Pancreas (tissue), 10 donors: ENCODE measurements at regions not wholly inside any gene's neighbourhood (a gene's known extent, or its start where the extent isn't known, plus 50 kb on each side); places are given as distances from the start of the nearest gene placed in this dataset.

Experiments
- ATAC-seq, 4 donors: fragments of 200-7000 bp; cut with Tn5 transposase; one replicate each; pipeline versions ENCODE4 v1.8.0 to v1.9.1; 2020; ENCODE audit warnings: mild to moderate bottlenecking in 4 of 4, moderate library complexity in 4 of 4
- DNase-seq, 6 donors: peaks; one replicate each; pipeline ENCODE4 v3.0.0-alpha.2; 2020
- FAIRE-seq: peaks from 2 replicates; lab custom pipeline; 2012; peaks lifted over from hg19 to GRCh38; lab: Jason Lieb, UNC
- H3K27ac ChIP-seq, 4 donors: fragments of 200-600 bp; sonication (generic); 1 replicate in 3 of 4; 2 replicates in 1 of 4; pipeline versions ENCODE4 v1.5.0 to v1.8.0; 2020
- H3K27me3 ChIP-seq, 4 donors: fragments of 200-600 bp; one replicate each; pipeline ENCODE4 v1.8.0; 2021
- H3K36me3 ChIP-seq, 3 donors: fragments of 200-600 bp; sonication (generic) in 1 of 3; one replicate each; pipeline versions ENCODE4 v1.5.0 to v1.8.0; 2020 to 2021
- H3K4me1 ChIP-seq, 3 donors: fragments of 200-600 bp; one replicate each; pipeline ENCODE4 v1.8.0; 2021
- H3K4me3 ChIP-seq, 4 donors: fragments of 200-600 bp; sonication (generic) in 2 of 4; one replicate each; pipeline versions ENCODE4 v1.5.0 to v1.8.0; 2020 to 2021
- H3K9me3 ChIP-seq, 4 donors: fragments of 200-600 bp; one replicate each; pipeline ENCODE4 v1.8.0; 2021
- WGBS, 2 donors: extraction: QIAGEN DNeasy Blood & Tissue Kit; methylation state at CpG; one replicate each; pipeline ENCODE4 v1.1.7; 2013; 5-methylcytosine and 5-hydroxymethylcytosine counted together
- intact Hi-C, 3 donors: fragments of 100-400 bp; cut with DNase I; formaldehyde crosslinking; loops; one replicate each; pipeline versions ENCODE4 v1.11.1 to v1.14.2; 2022
- TF ChIP-seq, protein P1 (sequence below), 4 donors: fragments of 200-600 bp; sonication (generic) in 3 of 4; IDR thresholded peaks; one replicate each; pipeline versions ENCODE4 v1.5.0 to v1.8.0; 2021; ENCODE audit warnings: antibody characterized with exemption in 4 of 4
- donor health status: healthy with polysubstance abuse.
- donor health status: DM: no; HTN: no; CAD: no; lungs with moderate emphysema.
- donor health status: DM: no; HTN: no; CAD: no.
- donor health status: control.
- donor health status: control.
- donor health status: Bipolar disorder and iron deficiency.
- donor health status: DM: yes; HTN: yes; CAD: no.
- donor health status: DM: no; HTN: no; CAD: no.
- donor health status: DM: no; HTN: no; CAD: no.
- donor health status: DM: yes; HTN: yes; CAD: no.

DNA sequence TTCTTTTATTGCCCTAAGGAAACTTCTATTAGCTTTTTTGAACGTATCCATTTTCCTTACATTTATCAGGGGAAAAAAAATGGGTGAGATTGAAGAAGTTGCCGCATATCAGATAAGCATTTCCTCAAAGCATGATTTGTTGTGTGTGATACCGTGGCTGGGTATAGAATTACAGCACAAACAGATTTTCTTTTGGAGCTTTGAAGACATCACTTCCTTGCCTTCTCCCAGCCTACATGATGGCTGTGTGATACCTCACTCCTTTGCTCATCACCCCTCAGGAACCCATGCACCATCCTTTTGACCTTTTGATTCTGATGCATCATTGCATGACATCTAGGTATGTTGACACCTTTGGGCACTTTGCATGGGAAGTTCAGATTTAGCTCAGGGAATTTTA, 1155.3 kb downstream of the BRD1 start:
- 64 to 76% methylated on average over 3 of the region's 3 CpGs for WGBS, 2 donors
- TF ChIP-seq, protein P1, sequence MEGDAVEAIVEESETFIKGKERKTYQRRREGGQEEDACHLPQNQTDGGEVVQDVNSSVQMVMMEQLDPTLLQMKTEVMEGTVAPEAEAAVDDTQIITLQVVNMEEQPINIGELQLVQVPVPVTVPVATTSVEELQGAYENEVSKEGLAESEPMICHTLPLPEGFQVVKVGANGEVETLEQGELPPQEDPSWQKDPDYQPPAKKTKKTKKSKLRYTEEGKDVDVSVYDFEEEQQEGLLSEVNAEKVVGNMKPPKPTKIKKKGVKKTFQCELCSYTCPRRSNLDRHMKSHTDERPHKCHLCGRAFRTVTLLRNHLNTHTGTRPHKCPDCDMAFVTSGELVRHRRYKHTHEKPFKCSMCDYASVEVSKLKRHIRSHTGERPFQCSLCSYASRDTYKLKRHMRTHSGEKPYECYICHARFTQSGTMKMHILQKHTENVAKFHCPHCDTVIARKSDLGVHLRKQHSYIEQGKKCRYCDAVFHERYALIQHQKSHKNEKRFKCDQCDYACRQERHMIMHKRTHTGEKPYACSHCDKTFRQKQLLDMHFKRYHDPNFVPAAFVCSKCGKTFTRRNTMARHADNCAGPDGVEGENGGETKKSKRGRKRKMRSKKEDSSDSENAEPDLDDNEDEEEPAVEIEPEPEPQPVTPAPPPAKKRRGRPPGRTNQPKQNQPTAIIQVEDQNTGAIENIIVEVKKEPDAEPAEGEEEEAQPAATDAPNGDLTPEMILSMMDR (IDR thresholded peaks at IDR 0.05): no peak
- no peak for FAIRE-seq

GRCh38 chr22:48670731-48671130, 1156.9 kb downstream of the BRD1 start:
- no peak overlapping the region for H3K27ac ChIP-seq
- 48 to 59% methylated on average over 5 of the region's 5 CpGs for WGBS, 2 donors
- DNase-seq (no peak), ATAC-seq (no peak), FAIRE-seq (no peak)
- H3K27me3 ChIP-seq: no peaks in the 10 kb centered on the region
- intact Hi-C loops: no loop called here
- no peaks in the 10 kb centered on the region for H3K36me3 ChIP-seq
- no peaks in the 10 kb centered on the region for H3K4me1 ChIP-seq
- no peak overlapping the region for H3K4me3 ChIP-seq
- TF ChIP-seq, protein P1 (IDR thresholded peaks at IDR 0.05): no peak
- no peaks in the 10 kb centered on the region for H3K9me3 ChIP-seq

More for the DNA sequence above, 1155.3 kb downstream of the BRD1 start:
- H3K4me3 ChIP-seq: no peak overlapping the region
- H3K27me3 ChIP-seq: no peaks in the 10 kb centered on the region
- intact Hi-C loops: no loop called here
- H3K36me3 ChIP-seq: no peaks in the 10 kb centered on the region
- no peaks in the 10 kb centered on the region for H3K9me3 ChIP-seq
- no peak for DNase-seq
- ATAC-seq: no peak
- no peaks in the 10 kb centered on the region for H3K4me1 ChIP-seq
- H3K27ac ChIP-seq: no peak overlapping the region

- H3K36me3 ChIP-seq: no peaks in the 10 kb centered on the region
- intact Hi-C loops: no loop called here
- H3K4me3 ChIP-seq: no peak overlapping the region
- H3K4me1 ChIP-seq: no peaks in the 10 kb centered on the region
- ATAC-seq (no peak), FAIRE-seq (no peak), DNase-seq (peak in 2 of 6 donors; percentile 6 to 15)
- TF ChIP-seq, protein P1 (IDR thresholded peaks at IDR 0.05): no peak
- 71 to 83% methylated on average over 23 of the region's 23 CpGs for WGBS, 2 donors
- H3K27ac ChIP-seq: no peak overlapping the region
- no peaks in the 10 kb centered on the region for H3K27me3 ChIP-seq
- H3K9me3 ChIP-seq: no peaks in the 10 kb centered on the region
Measured at GRCh38 chr22:48669986-48670716, 1157.5 kb downstream of the BRD1 start.

DNA sequence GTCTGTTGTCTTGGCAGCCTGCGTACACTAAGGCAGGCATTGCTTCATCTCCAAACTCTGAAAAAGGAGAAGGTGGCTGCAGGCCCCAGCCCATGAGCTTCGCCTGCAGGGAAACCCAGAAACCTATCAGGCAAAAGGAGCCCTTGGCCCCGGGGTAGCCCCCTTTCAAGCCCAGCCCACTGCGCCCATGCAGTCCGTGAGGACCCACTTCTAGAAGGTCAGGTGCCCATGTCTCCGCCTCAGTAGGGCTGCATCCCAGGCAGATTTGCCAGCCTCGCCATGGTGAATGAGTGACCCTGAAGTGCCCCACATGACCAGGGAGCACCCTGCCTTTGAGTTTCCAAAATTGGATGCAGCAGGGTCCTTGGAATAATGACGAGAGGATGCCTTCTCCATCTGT, 1158.4 kb downstream of the BRD1 start:
- Histone ChIP-seq H3K4me3 (no peak overlapping the region), H3K36me3 (no peaks in the 10 kb centered on the region), H3K27me3 (no peaks in the 10 kb centered on the region), H3K27ac (no peak overlapping the region), H3K9me3 (no peaks in the 10 kb centered on the region), H3K4me1 (no peaks in the 10 kb centered on the region)
- 56 to 58% methylated on average over 8 of the region's 8 CpGs for whole genome bisulfite sequencing, 2 donors
- intact Hi-C loops: no loop called here
- DNase-seq (peak in 2 of 6 donors; percentile 6 to 25), ATAC-seq (no peak), FAIRE-seq (no peak)
- TF ChIP-seq, protein P1 (IDR thresholded peaks at IDR 0.05): no peak

DNA sequence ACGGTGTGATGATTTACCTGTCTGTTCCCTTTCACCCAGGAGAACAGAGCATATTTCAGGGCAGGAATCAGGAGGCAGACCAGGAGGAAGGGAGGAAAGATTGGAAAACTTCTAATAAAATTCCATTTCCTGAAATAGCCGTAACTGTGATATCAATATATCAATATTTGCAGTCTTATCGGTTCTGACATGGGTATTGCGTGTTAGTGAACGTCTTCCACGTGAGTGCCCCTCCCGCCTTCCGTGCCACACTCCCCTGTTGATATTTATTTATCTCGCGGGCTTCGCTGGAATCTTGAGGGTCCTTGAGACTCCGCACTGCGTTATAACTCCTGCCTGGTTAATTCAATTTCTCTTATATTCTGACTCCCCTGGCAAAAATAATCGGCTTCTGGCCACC, 1160.4 kb downstream of the BRD1 start:
- intact Hi-C loops: no loop called here
- Histone ChIP-seq H3K27me3 (no peaks in the 10 kb centered on the region), H3K4me3 (no peak overlapping the region), H3K4me1 (no peaks in the 10 kb centered on the region), H3K36me3 (no peaks in the 10 kb centered on the region), H3K27ac (no peak overlapping the region), H3K9me3 (no peaks in the 10 kb centered on the region)
- FAIRE-seq (no peak), DNase-seq (no peak), ATAC-seq (no peak)
- 59 to 60% methylated on average over 14 of the region's 14 CpGs for WGBS, 2 donors
- TF ChIP-seq, protein P1 (IDR thresholded peaks at IDR 0.05): no peak
